CD14-positive monocyte (primary cell): ENCODE measurements at regions not wholly inside any gene's neighbourhood (a gene's known extent, or its start where the extent isn't known, plus 50 kb on each side); places are given as distances from the start of the nearest gene placed in this dataset.

Experiments used
- DNase-seq, 3 donors: peaks; one replicate each; pipeline ENCODE4 v3.0.0-alpha.2; 2011 to 2022
- H2AFZ ChIP-seq: 2 replicates; pipeline ENCODE4 v1.6.0; 2012; ENCODE audit warnings: mild to moderate bottlenecking, low read depth, low read length, inconsistent platforms; ENCODE audit not compliant: insufficient read depth, poor library complexity, severe bottlenecking
- H3K27ac ChIP-seq, 2 donors: 1 replicate in 1 of 2; 2 replicates in 1 of 2; pipeline ENCODE4 v1.5.1; 2012 to 2013; ENCODE audit warnings: low read length in 2 of 2, control low read depth in 1 of 2, inconsistent platforms in 1 of 2, low read depth in 1 of 2, mild to moderate bottlenecking in 1 of 2
- H3K27me3 ChIP-seq, 2 donors: one replicate each; pipeline versions ENCODE4 v1.6.0 to v1.6.1; 2011 to 2013; ENCODE audit warnings: low read length in 2 of 2; ENCODE audit not compliant: control insufficient read depth in 2 of 2, insufficient read depth in 2 of 2
- H3K36me3 ChIP-seq, 2 donors: replicated peaks in 1 of 2; 1 replicate in 1 of 2; 2 replicates in 1 of 2; pipeline versions ENCODE4 v1.5.1 to v1.6.1; 2012 to 2013; ENCODE audit warnings: low read length in 2 of 2, control low read depth in 1 of 2, inconsistent platforms in 1 of 2, mild to moderate bottlenecking in 1 of 2; ENCODE audit not compliant: insufficient read depth in 2 of 2, control insufficient read depth in 1 of 2
- H3K4me1 ChIP-seq, 2 donors: 1 replicate in 1 of 2; 2 replicates in 1 of 2; pipeline versions ENCODE4 v1.5.1 to v1.6.1; 2012 to 2013; ENCODE audit warnings: low read length in 2 of 2, control low read depth in 1 of 2, inconsistent platforms in 1 of 2, mild to moderate bottlenecking in 1 of 2, moderate library complexity in 1 of 2; ENCODE audit not compliant: insufficient read depth in 2 of 2, control insufficient read depth in 1 of 2
- H3K4me2 ChIP-seq: replicated peaks from 2 replicates; pipeline ENCODE3; 2012; ENCODE audit warnings: low read length, moderate library complexity, mild to moderate bottlenecking; ENCODE audit not compliant: poor library complexity, severe bottlenecking; ENCODE audit errors: extremely low read depth
- H3K4me3 ChIP-seq, 3 experiments: fragments of 200-600 bp in 1 of 3; sonication (generic) in 1 of 3; replicated peaks in 1 of 3; 1 replicate in 2 of 3; 2 replicates in 1 of 3; pipeline ENCODE4 v1.5.1; 2011 to 2013; ENCODE audit warnings: low read length in 3 of 3, mild to moderate bottlenecking in 3 of 3, control low read depth in 2 of 3, low read depth in 2 of 3, inconsistent platforms in 1 of 3, moderate library complexity in 1 of 3
- H3K79me2 ChIP-seq: 2 replicates; pipeline ENCODE4 v1.6.0; 2012; ENCODE audit warnings: mild to moderate bottlenecking, control low read depth, inconsistent platforms, low read length, moderate library complexity; ENCODE audit not compliant: insufficient read depth
- H3K9ac ChIP-seq: 2 replicates; pipeline ENCODE4 v1.6.0; 2017; ENCODE audit warnings: low read length, mild to moderate bottlenecking; ENCODE audit not compliant: insufficient read depth, poor library complexity, severe bottlenecking
- H3K9me3 ChIP-seq, 2 donors: replicated peaks in 1 of 2; 1 replicate in 1 of 2; 2 replicates in 1 of 2; pipeline versions ENCODE4 v1.5.1 to v1.6.1; 2012 to 2013; ENCODE audit warnings: low read length in 2 of 2, control low read depth in 1 of 2; ENCODE audit not compliant: control insufficient read depth in 1 of 2, insufficient read depth in 1 of 2
- H4K20me1 ChIP-seq: 2 replicates; pipeline ENCODE4 v1.6.0; 2012; ENCODE audit warnings: mild to moderate bottlenecking, low read length, control low read depth, moderate library complexity; ENCODE audit not compliant: insufficient read depth
- H3K27ac Mint-ChIP-seq, 7 donors: one replicate each; pipeline ENCODE4 v1.8.0; 2020; ENCODE audit warnings: mild to moderate bottlenecking in 7 of 7, mixed read lengths in 7 of 7, moderate library complexity in 6 of 7, inconsistent platforms in 2 of 7
- H3K27me3 Mint-ChIP-seq, 3 donors: one replicate each; pipeline ENCODE4 v1.8.0; 2021 to 2022; ENCODE audit warnings: low read depth in 3 of 3, mild to moderate bottlenecking in 3 of 3, mixed read lengths in 3 of 3, moderate library complexity in 3 of 3, inconsistent platforms in 1 of 3
- H3K36me3 Mint-ChIP-seq, 2 donors: one replicate each; pipeline ENCODE4 v1.8.0; 2020; ENCODE audit warnings: mixed read lengths in 2 of 2, inconsistent platforms in 1 of 2, mild to moderate bottlenecking in 1 of 2
- H3K4me1 Mint-ChIP-seq: one replicate; pipeline ENCODE4 v1.8.0; 2020; ENCODE audit warnings: mild to moderate bottlenecking, mixed read lengths
- H3K4me3 Mint-ChIP-seq, 2 donors: one replicate each; pipeline ENCODE4 v1.8.0; 2020; ENCODE audit warnings: mild to moderate bottlenecking in 2 of 2, mixed read lengths in 2 of 2, moderate library complexity in 1 of 2
- H3K9me3 Mint-ChIP-seq, 7 donors: one replicate each; pipeline ENCODE4 v1.8.0; 2020 to 2022; ENCODE audit warnings: mixed read lengths in 7 of 7, mild to moderate bottlenecking in 6 of 7, moderate library complexity in 6 of 7, inconsistent platforms in 2 of 7
- WGBS: methylation state at CpG from one replicate; pipeline ENCODE4 v1.1.5; 2013; ENCODE audit warnings: missing lambda C conversion rate; ENCODE audit not compliant: insufficient coverage; 5-methylcytosine and 5-hydroxymethylcytosine counted together
- intact Hi-C, 2 donors: fragments of 100-400 bp; cut with micrococcal nuclease; formaldehyde crosslinking; loops; one replicate each; pipeline versions ENCODE4 v1.15.0 to v1.15.1; 2023
- TF ChIP-seq, protein P1 (sequence below): fragments of 200-600 bp; IDR thresholded peaks from one replicate; pipeline ENCODE4 v1.8.0; 2022; ENCODE audit warnings: antibody characterized with exemption, mild to moderate bottlenecking

DNA sequence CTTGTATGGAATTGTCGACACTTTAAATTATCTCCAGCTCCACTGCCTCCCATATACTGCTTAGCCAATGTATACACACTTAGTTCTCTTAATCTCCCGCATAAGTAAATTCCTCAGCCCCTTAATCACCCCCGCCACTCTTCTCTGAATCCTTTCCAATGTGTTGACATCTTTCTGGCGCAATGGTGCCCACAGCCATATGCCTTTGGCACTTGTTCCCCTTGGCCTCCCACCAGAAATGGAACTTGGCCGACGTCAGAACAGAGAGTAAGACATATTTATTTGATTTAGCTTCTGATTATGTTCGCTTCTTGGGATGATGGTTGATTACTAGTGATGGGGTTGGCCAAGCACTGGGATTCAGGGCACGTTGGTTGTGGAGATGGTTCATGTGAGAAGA lies 1089.3 kb upstream of the CELF4 start:
- H3K4me2 ChIP-seq, result no peak overlapping the region
- no peak overlapping the region for H3K9ac ChIP-seq
- TF ChIP-seq, protein P1, sequence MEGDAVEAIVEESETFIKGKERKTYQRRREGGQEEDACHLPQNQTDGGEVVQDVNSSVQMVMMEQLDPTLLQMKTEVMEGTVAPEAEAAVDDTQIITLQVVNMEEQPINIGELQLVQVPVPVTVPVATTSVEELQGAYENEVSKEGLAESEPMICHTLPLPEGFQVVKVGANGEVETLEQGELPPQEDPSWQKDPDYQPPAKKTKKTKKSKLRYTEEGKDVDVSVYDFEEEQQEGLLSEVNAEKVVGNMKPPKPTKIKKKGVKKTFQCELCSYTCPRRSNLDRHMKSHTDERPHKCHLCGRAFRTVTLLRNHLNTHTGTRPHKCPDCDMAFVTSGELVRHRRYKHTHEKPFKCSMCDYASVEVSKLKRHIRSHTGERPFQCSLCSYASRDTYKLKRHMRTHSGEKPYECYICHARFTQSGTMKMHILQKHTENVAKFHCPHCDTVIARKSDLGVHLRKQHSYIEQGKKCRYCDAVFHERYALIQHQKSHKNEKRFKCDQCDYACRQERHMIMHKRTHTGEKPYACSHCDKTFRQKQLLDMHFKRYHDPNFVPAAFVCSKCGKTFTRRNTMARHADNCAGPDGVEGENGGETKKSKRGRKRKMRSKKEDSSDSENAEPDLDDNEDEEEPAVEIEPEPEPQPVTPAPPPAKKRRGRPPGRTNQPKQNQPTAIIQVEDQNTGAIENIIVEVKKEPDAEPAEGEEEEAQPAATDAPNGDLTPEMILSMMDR, result no peak
- H3K9me3 ChIP-seq, result no peaks in the 10 kb centered on the region
- 91% methylated on average over 6 of the region's 8 CpGs for WGBS
- no peak overlapping the region for H3K4me3 ChIP-seq
- H3K27me3 ChIP-seq, result no peaks in the 10 kb centered on the region
- no peaks in the 10 kb centered on the region for H3K79me2 ChIP-seq
- H3K9me3 Mint-ChIP-seq, result peaks cover 0 to 9% (median 4%) of the 10 kb centered on the region in 7 donors
- H2AFZ ChIP-seq, result no peak overlapping the region
- H3K36me3 ChIP-seq, result no peaks in the 10 kb centered on the region
- no peak overlapping the region for H3K4me3 Mint-ChIP-seq
- no peak overlapping the region for H3K27ac Mint-ChIP-seq
- intact Hi-C loops, result no loop called here
- H3K27me3 Mint-ChIP-seq, result no peaks in the 10 kb centered on the region
- H3K4me1 Mint-ChIP-seq, result no peaks in the 10 kb centered on the region
- no peak overlapping the region for H3K27ac ChIP-seq
- no peak for DNase-seq
- no peaks in the 10 kb centered on the region for H3K36me3 Mint-ChIP-seq
- H4K20me1 ChIP-seq, result no peaks in the 10 kb centered on the region
- no peaks in the 10 kb centered on the region for H3K4me1 ChIP-seq

DNA sequence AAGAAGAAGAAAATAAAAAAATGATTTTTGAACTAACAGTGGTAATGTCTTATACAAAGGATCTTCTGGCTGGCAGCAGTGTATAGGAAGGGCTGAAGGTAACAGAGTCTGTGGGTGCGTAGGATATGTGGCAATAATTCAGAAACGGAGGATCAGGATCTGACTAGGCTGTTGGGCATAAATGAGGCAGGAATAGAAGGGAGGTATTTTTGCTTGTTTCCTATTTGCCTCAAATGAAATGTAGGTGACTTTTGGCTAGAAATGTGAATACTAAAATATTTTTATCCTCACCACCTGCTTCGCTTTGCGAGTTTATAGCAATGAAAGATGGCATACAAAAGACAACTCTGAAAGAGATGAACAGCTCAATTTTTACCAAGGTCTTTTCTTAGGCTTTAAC lies 1086.1 kb upstream of the CELF4 start:
- H3K27me3 Mint-ChIP-seq, result no peaks in the 10 kb centered on the region
- intact Hi-C loops, result no loop called here
- H3K36me3 Mint-ChIP-seq, result no peaks in the 10 kb centered on the region
- H3K27ac ChIP-seq, result no peak overlapping the region
- no peaks in the 10 kb centered on the region for H3K36me3 ChIP-seq
- 88% methylated on average over 1 of the region's 4 CpGs for WGBS
- H3K4me1 ChIP-seq, result no peaks in the 10 kb centered on the region
- H3K4me3 ChIP-seq, result no peak overlapping the region
- TF ChIP-seq, protein P1, result no peak
- H3K9me3 Mint-ChIP-seq, result peaks cover 0 to 9% (median 5%) of the 10 kb centered on the region in 7 donors
- no peaks in the 10 kb centered on the region for H3K4me1 Mint-ChIP-seq
- no peak for DNase-seq
- H3K9me3 ChIP-seq, result no peaks in the 10 kb centered on the region
- no peaks in the 10 kb centered on the region for H3K79me2 ChIP-seq
- peak overlapping the region in 1 of 7 donors; percentile 14 for H3K27ac Mint-ChIP-seq
- no peak overlapping the region for H3K4me2 ChIP-seq
- H3K27me3 ChIP-seq, result no peaks in the 10 kb centered on the region
- H3K9ac ChIP-seq, result no peak overlapping the region
- H3K4me3 Mint-ChIP-seq, result no peak overlapping the region
- no peaks in the 10 kb centered on the region for H4K20me1 ChIP-seq
- no peak overlapping the region for H2AFZ ChIP-seq
